B cell (primary cell): ENCODE measurements at regions not wholly inside any gene's neighbourhood (a gene's known extent, or its start where the extent isn't known, plus 50 kb on each side); places are given as distances from the start of the nearest gene placed in this dataset.

Experiments
- ATAC-seq: fragments of 200-7000 bp; cut with Tn5 transposase; one replicate; pipeline ENCODE4 v1.10.0; 2021; ENCODE audit warnings: low read depth, mild to moderate bottlenecking, moderate number of reproducible peaks, moderate library complexity
- CTCF ChIA-PET: fragments of 350-600 bp; sonication (Branson Sonifier 250); formaldehyde crosslinking; loops from one replicate; lab custom pipeline; 2021; ENCODE audit warnings: antibody characterized with exemption, inconsistent platforms; lab: Charles Lee
- POLR2A ChIA-PET: fragments of 350-600 bp; sonication (Branson Sonifier 250); formaldehyde crosslinking; loops from one replicate; lab custom pipeline; 2021; ENCODE audit warnings: antibody characterized with exemption; lab: Charles Lee
- DNase-seq: peaks from one replicate; pipeline ENCODE4 v3.0.0; 2013
- H2AFZ ChIP-seq: 2 replicates; pipeline ENCODE4 v1.6.1; 2012; ENCODE audit warnings: mild to moderate bottlenecking, low read depth, low read length; ENCODE audit not compliant: insufficient read depth, poor library complexity, severe bottlenecking
- H3K27ac ChIP-seq, 2 donors: 1 replicate in 1 of 2; 2 replicates in 1 of 2; pipeline ENCODE4 v1.5.1; 2012 to 2013; ENCODE audit warnings: low read length in 2 of 2, mild to moderate bottlenecking in 2 of 2, moderate library complexity in 1 of 2
- H3K27me3 ChIP-seq, 4 experiments: fragments of 200-600 bp in 1 of 4; sonication (generic) in 1 of 4; replicated peaks in 1 of 4; 1 replicate in 2 of 4; 2 replicates in 2 of 4; pipeline versions ENCODE4 v1.6.1 to v1.7.0; 2013 to 2016; ENCODE audit warnings: low read length in 3 of 4, mild to moderate bottlenecking in 2 of 4, mixed read lengths in 1 of 4, moderate library complexity in 1 of 4; ENCODE audit not compliant: insufficient read depth in 4 of 4, control insufficient read depth in 3 of 4; ENCODE audit errors: control extremely low read depth in 1 of 4
- H3K36me3 ChIP-seq, 2 experiments: replicated peaks in 1 of 2; 1 replicate in 1 of 2; 2 replicates in 1 of 2; pipeline versions ENCODE4 v1.6.1 to v1.7.1; 2013; ENCODE audit warnings: low read length in 1 of 2; ENCODE audit not compliant: insufficient read depth in 2 of 2, control insufficient read depth in 1 of 2; ENCODE audit errors: control extremely low read depth in 1 of 2, extremely low read depth in 1 of 2
- H3K4me1 ChIP-seq, 2 donors: fragments of 200-600 bp in 1 of 2; sonication (generic) in 1 of 2; 1 replicate in 1 of 2; 2 replicates in 1 of 2; pipeline versions ENCODE4 v1.5.1 to v1.6.1; 2013 to 2017; ENCODE audit warnings: low read length in 2 of 2; ENCODE audit not compliant: control insufficient read depth in 2 of 2, insufficient read depth in 2 of 2
- H3K4me2 ChIP-seq: replicated peaks from 2 replicates; pipeline ENCODE3; 2012; ENCODE audit warnings: mild to moderate bottlenecking, low read depth, low read length; ENCODE audit not compliant: poor library complexity, severe bottlenecking
- H3K4me3 ChIP-seq, 5 experiments: fragments of 200-600 bp in 1 of 5; sonication (generic) in 1 of 5; 1 replicate in 3 of 5; 2 replicates in 2 of 5; pipeline versions ENCODE4 v1.5.1 to v1.7.0; 2011 to 2016; ENCODE audit warnings: low read length in 4 of 5, mild to moderate bottlenecking in 4 of 5, low read depth in 2 of 5, control low read depth in 1 of 5, moderate library complexity in 1 of 5; ENCODE audit not compliant: insufficient read depth in 1 of 5; ENCODE audit errors: control extremely low read depth in 1 of 5, extremely low read depth in 1 of 5
- H3K79me2 ChIP-seq: fragments of 200-600 bp; sonication (generic); one replicate; pipeline ENCODE4 v1.6.0; 2016; ENCODE audit warnings: low read length; ENCODE audit not compliant: control insufficient read depth, insufficient read depth
- H3K9ac ChIP-seq: fragments of 200-600 bp; sonication (generic); 2 replicates; pipeline ENCODE4 v1.6.1; 2017; ENCODE audit warnings: mild to moderate bottlenecking, low read length, moderate library complexity
- H3K9me3 ChIP-seq, 3 donors: one replicate each; pipeline versions ENCODE4 v1.6.1 to v1.7.1; 2013; ENCODE audit warnings: low read length in 2 of 3; ENCODE audit not compliant: control insufficient read depth in 2 of 3, insufficient read depth in 1 of 3; ENCODE audit errors: control extremely low read depth in 1 of 3
- H4K20me1 ChIP-seq: 2 replicates; pipeline ENCODE4 v1.6.0; 2012; ENCODE audit warnings: mild to moderate bottlenecking, low read length; ENCODE audit not compliant: insufficient read depth, control insufficient read depth, poor library complexity, severe bottlenecking
- H3K27ac Mint-ChIP-seq: one replicate; pipeline ENCODE4 v1.8.0; 2021; ENCODE audit warnings: mixed read lengths
- H3K27me3 Mint-ChIP-seq: one replicate; pipeline ENCODE4 v1.8.0; 2021; ENCODE audit warnings: mixed read lengths
- H3K4me1 Mint-ChIP-seq: one replicate; pipeline ENCODE4 v1.8.0; 2021; ENCODE audit warnings: mixed read lengths
- H3K4me3 Mint-ChIP-seq: one replicate; pipeline ENCODE4 v1.8.0; 2021; ENCODE audit warnings: mixed read lengths
- H3K9me3 Mint-ChIP-seq: one replicate; pipeline ENCODE4 v1.8.0; 2022; ENCODE audit warnings: mixed read lengths; ENCODE audit not compliant: insufficient read depth
- EZH2 ChIP-seq: IDR thresholded peaks from 2 replicates; pipeline ENCODE4 v1.6.1; 2012; ENCODE audit warnings: borderline replicate concordance, low read depth, mild to moderate bottlenecking, moderate library complexity, low read length; ENCODE audit not compliant: insufficient read depth, poor library complexity, severe bottlenecking
- WGBS: methylation state at CpG from one replicate; pipeline ENCODE4 v1.1.5; 2013; ENCODE audit warnings: missing lambda C conversion rate; ENCODE audit not compliant: insufficient coverage; 5-methylcytosine and 5-hydroxymethylcytosine counted together
- intact Hi-C: fragments of 100-400 bp; cut with micrococcal nuclease; formaldehyde crosslinking; loops from one replicate; pipeline ENCODE4 v1.10.0; 2022
- TF ChIP-seq, protein P1 (sequence below): fragments of 200-600 bp; IDR thresholded peaks from one replicate; pipeline ENCODE4 v1.8.0; 2022; ENCODE audit warnings: antibody characterized with exemption, mild to moderate bottlenecking

DNA sequence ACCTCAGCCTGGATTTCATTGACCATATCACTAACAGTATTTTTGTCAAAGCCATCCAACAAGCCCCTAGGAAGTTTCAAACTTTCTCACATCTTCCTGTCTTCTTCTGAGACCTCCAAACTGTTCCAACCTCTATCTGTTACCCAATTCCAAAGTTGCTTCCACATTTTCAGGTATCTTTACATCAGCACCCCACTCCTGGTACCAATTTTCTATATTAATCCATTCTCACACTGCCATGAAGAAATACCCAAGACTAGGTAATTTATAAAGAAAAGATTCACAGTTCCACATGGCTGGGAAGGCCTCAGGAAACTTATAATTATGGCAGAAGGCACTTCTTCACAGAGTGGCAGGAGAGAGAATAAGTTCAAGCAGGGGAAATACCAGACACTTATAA lies 571.9 kb upstream of the PHF14 start:
- no peak for ATAC-seq
- peaks cover 12% of the 10 kb centered on the region for H3K9me3 Mint-ChIP-seq
- no peaks in the 10 kb centered on the region for H3K27me3 Mint-ChIP-seq
- no peak overlapping the region for H3K4me3 Mint-ChIP-seq
- no peaks in the 10 kb centered on the region for H3K4me1 Mint-ChIP-seq
- no peak overlapping the region for H3K27ac ChIP-seq
- H3K4me2 ChIP-seq, result no peak overlapping the region
- POLR2A ChIA-PET, result no interaction called here
- CTCF ChIA-PET, result no interaction called here
- H3K27me3 ChIP-seq, result no peaks in the 10 kb centered on the region
- no peaks in the 10 kb centered on the region for H3K79me2 ChIP-seq
- H3K36me3 ChIP-seq, result no peaks in the 10 kb centered on the region
- no peaks in the 10 kb centered on the region for H3K4me1 ChIP-seq
- no peak overlapping the region for H2AFZ ChIP-seq
- TF ChIP-seq EZH2, result no peak
- TF ChIP-seq, protein P1, sequence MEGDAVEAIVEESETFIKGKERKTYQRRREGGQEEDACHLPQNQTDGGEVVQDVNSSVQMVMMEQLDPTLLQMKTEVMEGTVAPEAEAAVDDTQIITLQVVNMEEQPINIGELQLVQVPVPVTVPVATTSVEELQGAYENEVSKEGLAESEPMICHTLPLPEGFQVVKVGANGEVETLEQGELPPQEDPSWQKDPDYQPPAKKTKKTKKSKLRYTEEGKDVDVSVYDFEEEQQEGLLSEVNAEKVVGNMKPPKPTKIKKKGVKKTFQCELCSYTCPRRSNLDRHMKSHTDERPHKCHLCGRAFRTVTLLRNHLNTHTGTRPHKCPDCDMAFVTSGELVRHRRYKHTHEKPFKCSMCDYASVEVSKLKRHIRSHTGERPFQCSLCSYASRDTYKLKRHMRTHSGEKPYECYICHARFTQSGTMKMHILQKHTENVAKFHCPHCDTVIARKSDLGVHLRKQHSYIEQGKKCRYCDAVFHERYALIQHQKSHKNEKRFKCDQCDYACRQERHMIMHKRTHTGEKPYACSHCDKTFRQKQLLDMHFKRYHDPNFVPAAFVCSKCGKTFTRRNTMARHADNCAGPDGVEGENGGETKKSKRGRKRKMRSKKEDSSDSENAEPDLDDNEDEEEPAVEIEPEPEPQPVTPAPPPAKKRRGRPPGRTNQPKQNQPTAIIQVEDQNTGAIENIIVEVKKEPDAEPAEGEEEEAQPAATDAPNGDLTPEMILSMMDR, result no peak
- H4K20me1 ChIP-seq, result no peaks in the 10 kb centered on the region
- H3K4me3 ChIP-seq, result no peak overlapping the region
- H3K9ac ChIP-seq, result no peak overlapping the region
- intact Hi-C loops, result no loop called here
- DNase-seq, result no peak
- H3K9me3 ChIP-seq, result peaks cover 0 to 10% (median 9%) of the 10 kb centered on the region in 3 donors
- no peak overlapping the region for H3K27ac Mint-ChIP-seq

DNA sequence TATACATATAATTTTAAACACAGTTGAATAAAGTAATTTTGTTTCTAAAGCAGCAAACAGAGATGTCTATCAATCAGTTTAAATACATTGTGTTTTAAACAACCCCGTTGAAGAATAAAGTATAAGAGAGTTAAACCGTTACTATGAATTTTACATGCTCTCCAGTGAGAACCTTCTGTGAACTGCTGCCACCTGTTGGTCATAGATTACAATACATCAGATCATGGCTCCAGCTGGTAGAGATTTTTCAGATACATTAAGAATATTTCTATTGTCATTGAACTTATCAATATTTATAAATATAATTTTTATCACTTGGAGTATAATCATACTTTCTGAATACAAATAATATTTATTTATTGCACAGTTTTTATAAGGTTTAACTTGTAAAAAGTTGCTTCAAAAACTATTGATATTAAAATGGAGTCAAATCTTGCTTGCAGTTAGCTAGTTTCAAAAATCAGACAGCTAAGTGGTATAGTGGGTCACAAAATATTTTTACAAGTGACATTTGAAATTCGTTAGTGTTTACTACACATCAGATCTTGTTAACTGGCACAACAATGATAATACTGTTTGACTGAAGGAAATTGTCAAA lies 561.2 kb upstream of the PHF14 start:
- no peak overlapping the region for H3K4me3 Mint-ChIP-seq
- Histone ChIP-seq H4K20me1 (no peaks in the 10 kb centered on the region), H3K4me3 (no peak overlapping the region), H3K4me1 (no peaks in the 10 kb centered on the region), H3K9ac (no peak overlapping the region), H2AFZ (no peak overlapping the region), H3K36me3 (no peaks in the 10 kb centered on the region), H3K27me3 (no peaks in the 10 kb centered on the region), H3K79me2 (no peaks in the 10 kb centered on the region), H3K27ac (no peak overlapping the region), H3K4me2 (no peak overlapping the region), H3K9me3 (no peaks in the 10 kb centered on the region)
- POLR2A ChIA-PET, result no interaction called here
- H3K9me3 Mint-ChIP-seq, result no peaks in the 10 kb centered on the region
- H3K4me1 Mint-ChIP-seq, result no peaks in the 10 kb centered on the region
- CTCF ChIA-PET, result interaction anchor here (0.9 to 1.8 kb wide), 6 partner anchors 9 to 1994 kb away, joined by 3 to 6 read pairs (median 4); no protein-coding TSS in a partner anchor
- intact Hi-C loops, result no loop called here
- TF ChIP-seq EZH2, result no peak
- TF ChIP-seq, protein P1, result peak; percentile 73
- no peak overlapping the region for H3K27ac Mint-ChIP-seq
- ATAC-seq, result no peak
- peak; percentile 13 for DNase-seq
- no CpG with 5 or more reads among the region's 3 CpGs for WGBS
- H3K27me3 Mint-ChIP-seq, result no peaks in the 10 kb centered on the region
